Neuronal stem cell (in vitro differentiated cells): ENCODE measurements at regions not wholly inside any gene's neighbourhood (a gene's known extent, or its start where the extent isn't known, plus 50 kb on each side); places are given as distances from the start of the nearest gene placed in this dataset.

Experiments used
- DNase-seq: peaks from one replicate; pipeline ENCODE4 v3.0.0-alpha.2; 2013; ENCODE audit warnings: low spot score
- H2AFZ ChIP-seq: one replicate; pipeline ENCODE4 v1.6.1; 2013; ENCODE audit warnings: mild to moderate bottlenecking, low read length, inconsistent platforms
- H2AK5ac ChIP-seq: 2 replicates; pipeline ENCODE4 v1.6.1; 2013; ENCODE audit warnings: low read depth, mild to moderate bottlenecking, inconsistent platforms, low read length, moderate library complexity, mixed read lengths
- H2BK120ac ChIP-seq: 2 replicates; pipeline ENCODE4 v1.6.1; 2013; ENCODE audit warnings: low read depth, mild to moderate bottlenecking, inconsistent platforms, low read length, moderate library complexity, mixed read lengths
- H2BK12ac ChIP-seq: one replicate; pipeline ENCODE4 v1.6.1; 2013; ENCODE audit warnings: low read length, inconsistent platforms
- H2BK15ac ChIP-seq: 2 replicates; pipeline ENCODE4 v1.6.1; 2013; ENCODE audit warnings: mild to moderate bottlenecking, low read length, inconsistent platforms, mixed read lengths
- H2BK5ac ChIP-seq: one replicate; pipeline ENCODE4 v1.6.1; 2013; ENCODE audit warnings: inconsistent platforms, mild to moderate bottlenecking, low read length, moderate library complexity
- H3K14ac ChIP-seq: one replicate; pipeline ENCODE4 v1.6.1; 2013; ENCODE audit warnings: low read length, inconsistent platforms
- H3K18ac ChIP-seq: 2 replicates; pipeline ENCODE4 v1.6.1; 2013; ENCODE audit warnings: low read length, inconsistent platforms
- H3K23ac ChIP-seq: 2 replicates; pipeline ENCODE4 v1.6.1; 2013; ENCODE audit warnings: low read depth, mild to moderate bottlenecking, mixed read lengths, low read length, inconsistent platforms; ENCODE audit not compliant: poor library complexity
- H3K27ac ChIP-seq: replicated peaks from 3 replicates; pipeline ENCODE4 v1.5.1; 2013; ENCODE audit warnings: low read length, inconsistent platforms
- H3K27me3 ChIP-seq, 3 experiments: 2 replicates each; pipeline ENCODE4 v1.6.1; 2013; ENCODE audit warnings: low read length in 3 of 3, mild to moderate bottlenecking in 2 of 3, inconsistent platforms in 1 of 3, low read depth in 1 of 3, mixed read lengths in 1 of 3, moderate library complexity in 1 of 3; ENCODE audit not compliant: control insufficient read depth in 3 of 3, insufficient read depth in 3 of 3
- H3K36me3 ChIP-seq, 2 donors: replicated peaks in 1 of 2; 2 replicates each; pipeline ENCODE4 v1.6.1; 2013; ENCODE audit warnings: low read length in 2 of 2; ENCODE audit not compliant: control insufficient read depth in 2 of 2, insufficient read depth in 2 of 2
- H3K4ac ChIP-seq: 2 replicates; pipeline ENCODE4 v1.6.1; 2013; ENCODE audit warnings: inconsistent platforms, mild to moderate bottlenecking, low read length, moderate library complexity
- H3K4me1 ChIP-seq, 2 donors: 1 replicate in 1 of 2; 2 replicates in 1 of 2; pipeline ENCODE4 v1.6.1; 2013; ENCODE audit warnings: low read length in 2 of 2, low read depth in 1 of 2; ENCODE audit not compliant: control insufficient read depth in 2 of 2, insufficient read depth in 1 of 2
- H3K4me2 ChIP-seq: one replicate; pipeline ENCODE4 v1.6.1; 2013; ENCODE audit warnings: mild to moderate bottlenecking, low read length, inconsistent platforms; ENCODE audit not compliant: insufficient read depth, poor library complexity, severe bottlenecking
- H3K4me3 ChIP-seq, 2 donors: 2 replicates each; pipeline ENCODE4 v1.5.1; 2013; ENCODE audit warnings: low read length in 2 of 2, mild to moderate bottlenecking in 2 of 2, inconsistent platforms in 1 of 2, moderate library complexity in 1 of 2
- H3K79me1 ChIP-seq: one replicate; pipeline ENCODE4 v1.6.1; 2013; ENCODE audit warnings: low read depth, mild to moderate bottlenecking, inconsistent platforms, low read length, moderate library complexity
- H3K9ac ChIP-seq: one replicate; pipeline ENCODE4 v1.6.1; 2013; ENCODE audit warnings: mild to moderate bottlenecking, low read depth, low read length, inconsistent platforms; ENCODE audit not compliant: poor library complexity
- H3K9me3 ChIP-seq, 2 donors: replicated peaks in 1 of 2; 2 replicates each; pipeline versions ENCODE3 to v1.6.1; 2013; ENCODE audit warnings: low read length in 2 of 2, mild to moderate bottlenecking in 2 of 2, inconsistent platforms in 1 of 2, low read depth in 1 of 2, mixed read lengths in 1 of 2, moderate library complexity in 1 of 2; ENCODE audit not compliant: control insufficient read depth in 2 of 2, insufficient read depth in 1 of 2
- H4K8ac ChIP-seq: one replicate; pipeline ENCODE4 v1.6.1; 2013; ENCODE audit warnings: low read depth, mild to moderate bottlenecking, inconsistent platforms, low read length, moderate library complexity
- H4K91ac ChIP-seq: one replicate; pipeline ENCODE4 v1.6.1; 2013; ENCODE audit warnings: low read length, low read depth, mild to moderate bottlenecking, inconsistent platforms; ENCODE audit not compliant: poor library complexity
- WGBS, 2 donors: extraction: QIAGEN DNeasy Blood & Tissue Kit; methylation state at CpG; one replicate each; pipeline ENCODE4 v1.1.7; 2013; ENCODE audit warnings: missing lambda C conversion rate in 2 of 2, mixed read lengths in 1 of 2; ENCODE audit not compliant: insufficient read length in 2 of 2, insufficient replicate concordance in 1 of 2; ENCODE audit errors: extremely low coverage in 2 of 2; 5-methylcytosine and 5-hydroxymethylcytosine counted together

GRCh38 chr14:85295318-85295717 is 234.6 kb upstream of the FLRT2 start:
- Histone ChIP-seq H3K14ac (no peak overlapping the region), H3K27me3 (no peaks in the 10 kb centered on the region), H3K4ac (no peak overlapping the region), H3K27ac (no peak overlapping the region), H2BK5ac (no peak overlapping the region), H3K4me1 (no peaks in the 10 kb centered on the region), H3K9ac (no peak overlapping the region), H4K8ac (no peak overlapping the region), H3K4me2 (no peak overlapping the region), H3K79me1 (no peaks in the 10 kb centered on the region), H3K4me3 (no peak overlapping the region), H2BK12ac (no peak overlapping the region), H2AFZ (no peak overlapping the region), H2AK5ac (no peak overlapping the region), H3K23ac (no peak overlapping the region), H3K36me3 (no peaks in the 10 kb centered on the region), H3K9me3 (peaks cover 0 to 4% of the 10 kb centered on the region in 2 donors), H4K91ac (no peak overlapping the region), H2BK120ac (no peak overlapping the region), H2BK15ac (no peak overlapping the region), H3K18ac (no peak overlapping the region)
- no CpG with 5 or more reads among the region's 1 CpG for WGBS, 2 donors
- no peak for DNase-seq

- no peak overlapping the region for H3K4me2 ChIP-seq
- H3K4ac ChIP-seq, result no peak overlapping the region
- H2AFZ ChIP-seq, result no peak overlapping the region
- H3K14ac ChIP-seq, result no peak overlapping the region
- H4K91ac ChIP-seq, result no peak overlapping the region
- no peak overlapping the region for H2BK5ac ChIP-seq
- peaks cover 0 to 4% of the 10 kb centered on the region in 2 donors for H3K9me3 ChIP-seq
- H3K23ac ChIP-seq, result no peak overlapping the region
- no peak overlapping the region for H3K18ac ChIP-seq
- no peak overlapping the region for H4K8ac ChIP-seq
- no peak overlapping the region for H2BK120ac ChIP-seq
- no peaks in the 10 kb centered on the region for H3K79me1 ChIP-seq
- no peaks in the 10 kb centered on the region for H3K27me3 ChIP-seq
- H3K36me3 ChIP-seq, result no peaks in the 10 kb centered on the region
- no peak overlapping the region for H3K9ac ChIP-seq
- no peak overlapping the region for H2BK12ac ChIP-seq
- H3K4me3 ChIP-seq, result no peak overlapping the region
- H2AK5ac ChIP-seq, result no peak overlapping the region
- no peaks in the 10 kb centered on the region for H3K4me1 ChIP-seq
- H2BK15ac ChIP-seq, result no peak overlapping the region
- H3K27ac ChIP-seq, result no peak overlapping the region
- no CpG with 5 or more reads among the region's 3 CpGs for WGBS, 2 donors
- no peak for DNase-seq
These were observed 233.3 kb upstream of the FLRT2 start for GRCh38 chr14:85296456-85297210.

- WGBS, 2 donors, result no CpG with 5 or more reads among the region's 1 CpG
- H3K18ac ChIP-seq, result no peak overlapping the region
- no peak overlapping the region for H4K91ac ChIP-seq
These were observed 229.8 kb upstream of the FLRT2 start for GRCh38 chr14:85300107-85300506.

GRCh38 chr14:85301506-85301905 is 228.4 kb upstream of the FLRT2 start:
- H3K79me1 ChIP-seq, result no peaks in the 10 kb centered on the region
- no peak overlapping the region for H3K27ac ChIP-seq
- no peak overlapping the region for H2BK5ac ChIP-seq
- no peak overlapping the region for H4K8ac ChIP-seq
- no peak overlapping the region for H3K18ac ChIP-seq
- no CpG with 5 or more reads among the region's 4 CpGs for whole genome bisulfite sequencing, 2 donors
- no peak overlapping the region for H3K23ac ChIP-seq
- H3K36me3 ChIP-seq, result no peaks in the 10 kb centered on the region
- H2AK5ac ChIP-seq, result no peak overlapping the region
- H3K27me3 ChIP-seq, result no peaks in the 10 kb centered on the region
- no peak for DNase-seq
- H3K4ac ChIP-seq, result no peak overlapping the region
- H3K4me2 ChIP-seq, result no peak overlapping the region
- no peak overlapping the region for H3K14ac ChIP-seq
- no peak overlapping the region for H2AFZ ChIP-seq
- H2BK12ac ChIP-seq, result no peak overlapping the region
- peaks cover 0 to 4% of the 10 kb centered on the region in 2 donors for H3K9me3 ChIP-seq
- no peaks in the 10 kb centered on the region for H3K4me1 ChIP-seq
- H3K4me3 ChIP-seq, result no peak overlapping the region
- H2BK120ac ChIP-seq, result no peak overlapping the region
- H2BK15ac ChIP-seq, result no peak overlapping the region
- H3K9ac ChIP-seq, result no peak overlapping the region
- H4K91ac ChIP-seq, result no peak overlapping the region

More at GRCh38 chr14:85300107-85300506, 229.8 kb upstream of the FLRT2 start:
- Histone ChIP-seq H3K9ac (no peak overlapping the region), H3K4me2 (no peak overlapping the region), H3K4ac (no peak overlapping the region), H3K79me1 (no peaks in the 10 kb centered on the region), H3K23ac (no peak overlapping the region), H3K27me3 (no peaks in the 10 kb centered on the region), H2BK12ac (no peak overlapping the region), H3K4me1 (no peaks in the 10 kb centered on the region), H3K4me3 (no peak overlapping the region), H2BK120ac (no peak overlapping the region), H3K14ac (no peak overlapping the region), H3K9me3 (peaks cover 0 to 4% of the 10 kb centered on the region in 2 donors), H2BK5ac (no peak overlapping the region), H2AFZ (no peak overlapping the region), H2BK15ac (no peak overlapping the region), H2AK5ac (no peak overlapping the region), H4K8ac (no peak overlapping the region), H3K36me3 (no peaks in the 10 kb centered on the region), H3K27ac (no peak overlapping the region)
- DNase-seq, result no peak
